GM18873 (cell line): ENCODE measurements at regions not wholly inside any gene's neighbourhood (a gene's known extent, or its start where the extent isn't known, plus 50 kb on each side); places are given as distances from the start of the nearest gene placed in this dataset.

Experiments
- ATAC-seq: cut with Tn5 transposase; IDR thresholded peaks from one replicate; pipeline ENCODE4 v1.9.1; 2021; ENCODE audit warnings: mild to moderate bottlenecking, moderate library complexity, moderate number of reproducible peaks; ENCODE audit not compliant: unreplicated experiment, low FRiP score

DNA sequence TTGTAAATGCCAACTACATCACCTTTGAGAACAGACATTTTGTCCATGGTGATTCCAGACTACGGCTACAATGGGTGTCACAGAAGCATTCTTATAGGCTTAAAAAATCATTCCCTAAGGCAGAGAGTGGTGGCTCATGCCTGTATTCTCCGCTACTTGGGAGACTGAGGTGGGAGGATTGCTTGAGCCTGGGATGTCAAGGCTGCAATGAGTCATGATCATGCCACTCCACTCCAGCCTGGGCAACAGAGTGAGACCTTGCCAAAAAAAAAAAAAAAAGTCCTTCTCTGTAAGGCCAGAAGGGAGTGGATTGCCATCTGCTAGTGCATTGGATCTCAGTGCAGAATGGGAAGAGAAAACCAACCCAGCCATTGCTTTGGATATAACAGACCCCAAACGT is 522.5 kb downstream of the VRK1 start:
- ATAC-seq = no peak

DNA sequence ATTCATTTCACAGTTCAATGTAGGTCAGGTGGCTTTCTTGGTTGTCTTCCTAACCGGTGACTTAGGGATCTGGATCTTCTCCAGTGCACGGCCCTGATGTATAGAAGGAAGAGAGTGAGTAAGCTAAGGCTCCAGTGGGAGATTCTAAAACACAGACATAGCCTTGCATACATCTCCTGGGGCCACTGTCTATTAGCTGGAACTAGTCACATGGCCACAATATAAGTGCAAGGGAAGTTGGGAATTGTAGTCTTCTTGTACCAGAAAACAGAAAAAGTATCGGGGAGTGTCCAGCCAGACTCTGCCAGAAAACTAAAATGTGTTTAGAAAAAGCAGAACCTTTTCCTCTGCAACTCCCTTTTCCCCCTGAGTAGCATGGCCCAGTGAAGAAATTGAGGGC is 531.6 kb downstream of the VRK1 start:
- no peak for ATAC-seq

DNA sequence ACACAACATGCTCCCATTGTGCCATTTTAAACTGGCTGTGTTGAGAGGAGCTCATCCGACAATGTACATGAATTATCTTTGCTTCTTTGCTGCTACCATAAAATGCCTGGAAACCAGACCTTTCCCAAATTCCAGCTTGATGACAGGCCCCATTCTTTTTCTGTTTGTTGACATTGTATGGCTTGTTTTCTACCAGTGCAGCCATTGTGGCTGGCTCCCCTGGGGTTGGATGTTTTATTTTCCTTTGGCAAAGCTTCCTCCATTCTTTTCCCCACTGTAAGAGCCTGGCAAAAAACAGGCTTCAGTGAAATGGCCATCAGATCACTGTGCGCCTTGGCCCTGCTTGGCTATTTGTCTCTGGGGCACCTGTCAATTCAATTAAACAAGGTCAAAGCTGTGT is 532.5 kb downstream of the VRK1 start:
- ATAC-seq = no peak

GRCh38 chr14:97331058-97331457 is 533.9 kb downstream of the VRK1 start:
- no peak for ATAC-seq

DNA sequence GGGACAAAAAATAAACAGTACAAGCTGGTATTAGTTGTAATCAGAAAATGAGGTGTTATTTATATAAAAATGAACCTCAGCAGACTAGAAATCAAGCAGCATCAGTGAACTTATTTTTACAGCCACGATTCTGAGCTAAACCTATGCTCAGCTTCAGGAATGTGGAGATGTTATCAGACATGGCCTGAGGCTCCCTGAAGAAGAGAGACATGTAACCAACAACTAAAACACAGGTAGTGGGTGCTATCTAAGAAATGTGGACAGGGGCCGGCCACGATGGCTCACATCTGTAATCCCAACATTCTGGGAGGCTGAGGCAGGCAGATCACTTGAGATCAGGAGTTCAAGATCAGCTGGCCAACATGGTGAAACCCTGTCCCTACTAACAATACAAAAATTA is 534.3 kb downstream of the VRK1 start:
- no peak for ATAC-seq

DNA sequence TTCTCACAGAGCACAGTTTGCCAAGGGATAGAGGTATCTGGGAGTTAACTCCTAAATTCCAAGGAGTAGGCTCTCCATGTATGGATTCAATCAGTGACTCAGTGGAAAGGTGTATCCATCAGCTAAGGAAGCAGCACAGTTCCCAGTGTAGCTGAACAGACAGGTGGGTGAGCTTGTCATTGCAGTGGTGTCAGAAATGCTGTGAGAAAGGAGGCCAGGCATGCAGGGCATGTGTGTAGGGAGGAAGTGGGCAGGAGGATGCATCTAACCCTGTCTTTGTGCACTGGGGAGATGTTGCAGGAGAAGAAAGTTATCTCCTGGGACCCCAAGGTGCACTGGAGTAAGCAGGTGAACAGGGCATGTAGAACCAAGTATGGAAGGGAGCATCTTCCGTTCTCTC is 539.0 kb downstream of the VRK1 start:
- no peak for ATAC-seq

DNA sequence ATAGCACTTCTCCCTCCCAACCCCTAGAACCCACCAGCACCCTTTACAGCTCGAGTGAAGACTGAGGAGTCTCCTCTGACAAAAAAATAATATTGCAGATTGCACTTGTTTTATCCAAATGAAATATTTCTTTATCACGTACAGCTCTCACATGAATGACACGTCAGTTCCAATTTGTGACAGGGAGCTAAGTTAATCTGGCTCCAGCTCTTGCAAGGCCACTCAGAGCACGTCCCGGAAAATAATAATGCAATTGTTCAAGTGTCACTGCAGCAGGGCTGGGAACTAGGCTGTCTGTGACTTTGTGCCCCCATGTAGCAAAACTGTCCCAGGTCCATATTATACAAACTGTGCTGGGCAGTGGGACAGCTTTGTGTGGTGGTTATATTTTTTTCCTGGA is 539.6 kb downstream of the VRK1 start:
- no peak for ATAC-seq

DNA sequence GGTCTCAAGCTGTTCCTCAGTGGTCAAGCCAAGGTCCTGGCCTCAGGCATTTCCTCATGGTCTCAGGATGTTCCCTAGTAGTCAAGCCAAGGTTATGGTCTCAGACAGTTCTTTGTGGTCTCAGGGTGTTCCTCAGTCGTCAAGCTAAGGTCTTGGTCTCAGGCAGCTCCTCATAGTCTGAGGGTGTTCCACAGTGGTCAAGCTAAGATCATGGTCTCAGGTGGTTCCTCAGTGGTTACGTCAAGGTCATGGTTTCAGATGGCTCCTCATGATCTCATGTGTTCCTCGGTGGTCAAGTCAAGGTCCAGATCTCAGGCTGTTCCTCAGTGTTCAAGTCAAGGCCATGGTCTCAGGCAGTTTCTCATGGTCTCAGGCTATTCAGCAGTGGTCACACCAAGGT is 540.1 kb downstream of the VRK1 start:
- ATAC-seq = no peak

GRCh38 chr14:97337670-97338069 is 540.5 kb downstream of the VRK1 start:
- ATAC-seq = no peak

- no peak for ATAC-seq
Observed at GRCh38 chr14:97344666-97345065, 547.5 kb downstream of the VRK1 start.

GRCh38 chr14:97346675-97347074 is 549.5 kb downstream of the VRK1 start:
- no peak for ATAC-seq

GRCh38 chr14:97349463-97349862 is 552.3 kb downstream of the VRK1 start:
- no peak for ATAC-seq

DNA sequence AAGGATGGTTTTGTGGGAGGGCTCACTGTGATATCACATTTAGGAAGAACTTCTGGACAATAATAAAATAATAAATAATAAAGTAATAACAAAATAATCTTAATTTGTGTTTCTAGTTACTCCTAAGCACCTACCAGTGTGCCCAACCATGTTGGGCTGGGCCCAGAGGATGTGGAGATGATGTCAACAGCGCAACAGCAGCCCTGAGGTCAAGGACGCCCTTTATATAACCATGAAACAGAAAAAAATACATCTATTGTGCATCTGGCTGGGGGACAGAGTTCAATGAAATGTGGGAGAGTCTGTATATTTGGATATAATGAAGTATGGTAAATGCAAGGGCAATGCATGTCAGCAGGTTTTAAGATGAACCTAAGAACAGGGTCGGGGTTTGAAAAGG is 552.8 kb downstream of the VRK1 start:
- ATAC-seq = no peak

- ATAC-seq = no peak
Observed at GRCh38 chr14:97350415-97350814, 553.2 kb downstream of the VRK1 start.

DNA sequence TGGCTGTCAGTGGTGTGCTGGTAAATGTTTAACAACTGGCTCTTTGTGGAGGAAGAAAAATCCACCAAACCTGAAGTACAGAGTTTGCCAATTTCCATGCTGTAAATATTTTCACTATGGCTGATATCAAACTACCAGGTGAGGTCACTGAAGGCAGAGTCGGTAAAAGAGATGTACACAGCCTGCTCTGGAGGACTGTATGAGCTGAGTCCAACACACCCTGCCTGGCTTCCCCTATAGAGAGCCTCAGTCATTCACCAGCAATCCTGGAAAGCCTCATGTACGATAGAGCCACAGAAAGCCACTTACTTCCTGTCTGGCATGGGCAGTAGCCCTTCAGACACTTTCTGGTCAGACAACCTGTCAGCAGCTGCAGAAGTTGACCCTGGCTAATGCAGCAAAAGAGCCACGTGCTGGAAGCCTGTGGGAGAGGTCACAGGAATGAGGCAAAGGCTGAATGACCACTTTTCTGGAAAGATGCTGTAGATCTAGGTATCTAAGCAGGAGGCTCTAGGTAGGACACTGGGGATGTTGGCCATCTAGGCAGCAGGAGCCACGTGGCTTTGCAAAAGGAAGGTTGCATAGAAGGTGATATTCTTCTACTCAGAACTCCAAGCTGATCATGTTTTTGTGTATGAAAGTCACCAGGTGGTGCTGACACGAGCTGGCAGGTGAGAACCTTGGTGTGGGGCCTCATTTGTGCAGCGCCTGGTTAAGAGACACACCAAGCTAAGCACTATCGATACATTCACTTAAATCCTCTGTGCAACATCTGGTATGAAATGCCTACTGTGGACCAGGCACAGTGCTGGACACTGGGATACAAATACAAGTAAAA is 553.9 kb downstream of the VRK1 start:
- no peak for ATAC-seq

GRCh38 chr14:97353102-97353501 is 555.9 kb downstream of the VRK1 start:
- ATAC-seq = no peak

DNA sequence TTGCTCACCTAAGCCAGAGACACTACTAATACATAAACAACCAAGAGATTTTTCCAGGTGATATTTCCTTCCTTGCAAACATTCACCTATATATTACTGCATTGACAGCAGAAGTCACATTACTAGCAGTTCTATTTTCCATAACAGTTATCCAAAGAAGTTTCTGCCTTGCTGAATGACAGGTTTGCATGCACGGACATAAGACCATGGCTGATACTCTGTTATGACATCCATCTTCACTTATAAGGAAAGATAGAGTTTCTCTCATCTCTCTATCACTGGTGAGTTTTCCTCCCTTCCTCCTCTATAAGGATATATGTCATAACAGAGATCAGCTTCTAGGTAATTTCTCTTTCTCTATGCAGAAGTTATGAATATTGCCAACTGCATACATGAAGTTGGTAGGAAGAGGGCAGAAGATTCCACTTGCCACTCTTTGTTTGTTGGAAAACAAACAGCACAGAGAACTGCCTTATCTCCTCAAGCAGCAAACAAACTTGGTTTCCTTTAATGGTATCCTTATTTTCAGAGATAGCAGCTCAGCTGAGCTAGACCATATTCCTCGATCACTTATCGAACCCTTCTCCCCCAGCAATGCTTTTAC is 557.0 kb downstream of the VRK1 start:
- ATAC-seq = no peak

DNA sequence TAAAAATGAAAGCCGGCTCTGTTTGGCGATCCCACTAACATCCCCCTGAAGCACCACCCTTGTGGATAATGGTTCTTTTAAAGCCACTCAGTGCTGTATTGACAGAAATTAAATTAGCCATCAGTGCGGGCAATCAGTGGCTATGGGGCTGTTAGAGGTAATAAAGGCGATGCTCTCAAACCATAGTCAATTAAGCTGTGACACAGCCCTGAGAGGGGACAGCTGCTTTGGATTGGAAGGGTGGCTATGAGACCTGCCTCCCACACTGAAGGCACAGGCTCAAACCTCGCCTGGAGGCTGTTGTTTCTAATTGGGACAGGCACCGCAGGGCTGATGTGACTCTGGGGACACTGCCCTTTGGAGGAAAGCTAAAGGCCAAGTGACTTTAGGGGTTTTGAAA is 562.2 kb downstream of the VRK1 start:
- no peak for ATAC-seq

DNA sequence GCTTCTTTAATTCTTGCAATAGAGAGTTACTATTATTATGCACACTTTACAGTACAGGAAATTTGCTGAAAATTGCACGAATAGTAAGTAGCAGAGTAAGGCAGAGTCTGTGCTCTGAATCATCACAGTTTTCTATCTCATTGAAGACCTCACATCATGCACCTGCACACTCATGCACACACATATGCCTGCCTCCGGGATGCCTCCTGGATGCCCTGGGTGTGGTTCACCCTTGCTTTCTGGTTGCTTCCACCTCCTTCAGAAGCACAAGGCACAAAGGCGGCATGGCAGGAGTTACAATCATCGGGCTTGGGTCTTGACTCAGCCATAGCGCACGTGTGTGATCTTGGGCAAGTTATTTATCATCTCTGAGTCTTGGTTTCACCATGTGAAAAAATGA is 564.0 kb downstream of the VRK1 start:
- ATAC-seq = no peak

DNA sequence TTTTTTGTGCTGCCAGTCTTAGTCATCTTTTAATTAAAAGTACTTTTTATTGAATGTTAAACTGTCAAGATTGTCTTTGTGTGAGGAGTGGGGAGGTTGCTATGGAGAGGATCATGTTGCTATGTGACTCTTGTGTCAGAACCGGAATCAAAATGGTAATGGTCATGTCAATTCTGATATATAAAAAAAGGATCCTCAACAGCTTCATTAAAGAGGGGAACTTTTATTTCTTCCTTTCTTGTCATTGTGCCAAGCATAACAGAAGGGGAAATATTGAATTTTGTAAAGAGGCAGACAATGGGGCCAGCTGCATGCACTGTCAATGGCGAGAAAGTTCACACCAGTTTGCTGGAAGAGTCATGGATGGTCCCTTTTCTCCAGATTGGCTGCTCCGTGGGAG is 564.8 kb downstream of the VRK1 start:
- no peak for ATAC-seq

DNA sequence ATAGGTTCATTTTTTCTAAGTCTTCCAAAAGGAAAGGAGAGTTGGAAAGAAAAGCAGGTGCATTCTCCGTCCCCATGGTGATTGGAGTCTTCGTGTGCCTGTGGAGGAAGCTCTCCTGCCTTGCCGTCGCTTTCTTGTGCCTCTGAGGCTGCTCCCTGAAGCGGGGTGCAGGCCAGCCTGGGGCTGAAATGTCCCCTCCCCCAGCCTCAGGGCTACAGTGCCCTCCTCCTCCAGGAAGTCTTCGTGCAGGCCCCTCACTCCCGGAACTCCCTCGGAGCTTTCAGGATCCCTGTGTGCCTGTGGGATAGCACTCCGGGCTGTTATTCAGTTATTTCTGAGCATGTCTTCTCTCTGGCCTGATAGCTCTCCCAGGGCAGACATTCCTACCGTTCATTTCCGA is 569.2 kb downstream of the VRK1 start:
- no peak for ATAC-seq

- ATAC-seq = no peak
Observed at GRCh38 chr14:97367278-97367677, 570.1 kb downstream of the VRK1 start.
